Mucosa of rectum (tissue), 2 donors: ENCODE measurements at regions not wholly inside any gene's neighbourhood (a gene's known extent, or its start where the extent isn't known, plus 50 kb on each side); places are given as distances from the start of the nearest gene placed in this dataset.

ENCODE experiments used
- H3K27ac ChIP-seq, 2 donors: one replicate each; pipeline ENCODE4 v1.7.0; 2013; ENCODE audit warnings: inconsistent platforms in 2 of 2, low read depth in 2 of 2, low read length in 2 of 2
- H3K27me3 ChIP-seq, 2 donors: one replicate each; pipeline ENCODE4 v1.7.0; 2013; ENCODE audit warnings: low read length in 2 of 2; ENCODE audit not compliant: control insufficient read depth in 2 of 2, insufficient read depth in 2 of 2
- H3K36me3 ChIP-seq, 2 donors: one replicate each; pipeline ENCODE4 v1.7.0; 2013; ENCODE audit warnings: low read length in 2 of 2; ENCODE audit not compliant: control insufficient read depth in 2 of 2, insufficient read depth in 2 of 2
- H3K4me1 ChIP-seq, 2 donors: one replicate each; pipeline ENCODE4 v1.7.0; 2013; ENCODE audit warnings: low read length in 2 of 2, mild to moderate bottlenecking in 1 of 2; ENCODE audit not compliant: control insufficient read depth in 2 of 2, insufficient read depth in 2 of 2
- H3K4me3 ChIP-seq, 2 donors: one replicate each; pipeline ENCODE4 v1.7.0; 2013; ENCODE audit warnings: low read length in 2 of 2
- H3K9ac ChIP-seq, 2 donors: one replicate each; pipeline ENCODE4 v1.7.0; 2013; ENCODE audit warnings: low read length in 2 of 2, low read depth in 1 of 2, mild to moderate bottlenecking in 1 of 2
- H3K9me3 ChIP-seq, 2 donors: one replicate each; pipeline ENCODE4 v1.7.0; 2013; ENCODE audit warnings: low read length in 2 of 2; ENCODE audit not compliant: control insufficient read depth in 2 of 2
- donor health status: healthy.
- donor health status: Normal muscosa, but diverticular disease.

DNA sequence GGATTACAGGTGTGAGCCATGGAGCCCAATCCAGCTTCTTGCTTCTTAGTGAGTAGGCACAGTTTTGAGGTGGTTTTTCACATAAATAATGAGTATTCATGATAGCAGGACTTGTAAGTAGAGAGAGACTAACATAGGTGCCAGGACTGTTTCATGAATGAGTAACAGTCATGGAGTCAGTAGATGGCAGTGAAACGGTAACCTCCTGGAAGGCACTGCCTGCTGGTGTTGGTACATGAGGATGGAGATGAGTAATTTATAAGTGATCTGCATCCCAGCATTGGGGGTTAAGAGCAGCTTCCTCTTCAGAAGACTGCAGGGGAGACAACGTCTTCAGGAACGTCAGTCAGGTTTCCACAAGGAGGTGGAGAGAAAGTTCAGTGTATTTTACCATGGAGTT lies 143.8 kb downstream of the HAUS1 start:
- Histone ChIP-seq H3K27ac (no peak overlapping the region), H3K27me3 (no peaks in the 10 kb centered on the region), H3K36me3 (peaks cover 0 to 2% of the 10 kb centered on the region in 2 donors), H3K4me1 (peaks cover 16% of the 10 kb centered on the region in 2 donors), H3K4me3 (no peak overlapping the region), H3K9me3 (no peaks in the 10 kb centered on the region), H3K9ac (no peak overlapping the region)

DNA sequence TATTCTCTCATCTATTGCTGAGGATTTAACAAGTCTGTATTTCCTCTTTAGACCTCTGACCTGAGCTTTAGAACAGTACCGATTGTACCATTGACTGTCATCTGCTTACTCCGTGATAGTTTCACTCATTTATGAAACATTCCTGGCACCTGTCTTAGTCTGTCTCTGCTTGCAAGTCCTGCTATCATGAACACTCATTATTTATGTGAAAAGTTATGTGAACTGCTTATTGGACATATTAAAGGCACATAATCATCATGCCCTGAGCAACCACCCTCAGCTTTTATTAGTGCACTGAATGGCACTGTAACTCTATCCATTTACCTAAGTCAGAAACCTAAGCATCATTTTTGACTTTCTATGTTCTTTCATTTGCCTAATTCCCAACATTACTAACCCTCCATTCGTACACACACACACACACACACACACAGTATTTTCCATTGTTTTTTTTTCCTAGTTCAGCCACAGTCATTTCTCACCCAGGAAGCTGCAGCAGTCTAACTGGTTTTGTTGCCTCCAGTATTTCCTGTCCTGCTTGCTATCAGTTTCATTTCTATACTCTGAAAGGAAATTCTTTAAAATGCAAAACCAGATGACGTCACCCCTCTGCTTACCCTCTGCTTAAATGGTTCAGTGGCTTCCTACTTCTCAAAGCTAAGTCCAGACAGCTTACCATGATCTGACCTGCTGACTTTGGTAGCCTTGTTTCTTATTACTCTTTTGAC lies 146.1 kb downstream of the HAUS1 start:
- Histone ChIP-seq H3K9ac (peak overlapping the region; percentile 41 to 70), H3K27me3 (no peaks in the 10 kb centered on the region), H3K36me3 (peaks cover 0 to 2% of the 10 kb centered on the region in 2 donors), H3K4me1 (peaks cover 16% of the 10 kb centered on the region in 2 donors), H3K9me3 (no peaks in the 10 kb centered on the region), H3K4me3 (peak overlapping the region; percentile 32 to 67), H3K27ac (peak overlapping the region; percentile 86 to 91)

DNA sequence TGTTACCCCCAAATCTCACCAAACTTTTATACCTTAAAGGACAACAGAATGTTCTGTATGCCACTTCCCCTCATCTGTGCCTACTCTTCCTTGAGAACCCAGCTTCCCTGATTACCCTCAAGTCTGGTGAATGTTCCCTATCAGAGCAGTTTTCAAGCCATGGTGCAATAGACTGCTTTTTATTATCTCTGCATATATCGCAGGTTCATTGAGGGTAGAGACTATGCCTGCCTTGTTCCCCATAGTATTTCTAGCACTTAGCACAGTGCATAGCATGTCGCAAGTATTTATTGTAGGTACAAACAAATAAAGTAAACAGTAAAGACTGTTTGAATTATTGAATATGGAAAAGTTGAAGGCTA lies 146.6 kb downstream of the HAUS1 start:
- H3K27ac ChIP-seq = peak overlapping the region; percentile 86 to 91
- peaks cover 16% of the 10 kb centered on the region in 2 donors for H3K4me1 ChIP-seq
- H3K9ac ChIP-seq = peak overlapping the region; percentile 41 to 70
- H3K4me3 ChIP-seq = peak overlapping the region; percentile 32 to 67
- H3K36me3 ChIP-seq = peaks cover 0 to 2% of the 10 kb centered on the region in 2 donors
- no peaks in the 10 kb centered on the region for H3K9me3 ChIP-seq
- no peaks in the 10 kb centered on the region for H3K27me3 ChIP-seq

DNA sequence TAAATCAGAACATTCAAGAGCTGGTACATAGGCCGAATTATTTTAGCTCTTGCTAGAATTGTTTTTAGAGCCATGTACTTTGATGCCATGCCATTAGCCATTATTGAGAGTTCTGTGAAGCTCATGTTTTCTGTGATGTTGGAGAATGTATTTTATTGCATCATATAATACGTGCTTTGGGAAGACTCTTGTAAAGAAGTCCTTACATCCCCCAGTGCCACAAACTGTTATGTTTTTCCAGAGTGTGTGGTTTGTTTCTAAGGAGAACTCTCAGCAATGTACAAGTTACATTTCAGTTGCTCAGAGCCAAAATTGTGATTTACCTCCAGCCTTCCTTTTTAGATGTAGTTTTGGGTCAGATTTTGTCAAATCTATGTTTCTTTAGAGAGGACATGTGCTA lies 148.6 kb downstream of the HAUS1 start:
- H3K9me3 ChIP-seq = no peaks in the 10 kb centered on the region
- peaks cover 16% of the 10 kb centered on the region in 2 donors for H3K4me1 ChIP-seq
- peaks cover 0 to 2% of the 10 kb centered on the region in 2 donors for H3K36me3 ChIP-seq
- no peak overlapping the region for H3K9ac ChIP-seq
- no peak overlapping the region for H3K27ac ChIP-seq
- H3K4me3 ChIP-seq = no peak overlapping the region
- H3K27me3 ChIP-seq = no peaks in the 10 kb centered on the region

DNA sequence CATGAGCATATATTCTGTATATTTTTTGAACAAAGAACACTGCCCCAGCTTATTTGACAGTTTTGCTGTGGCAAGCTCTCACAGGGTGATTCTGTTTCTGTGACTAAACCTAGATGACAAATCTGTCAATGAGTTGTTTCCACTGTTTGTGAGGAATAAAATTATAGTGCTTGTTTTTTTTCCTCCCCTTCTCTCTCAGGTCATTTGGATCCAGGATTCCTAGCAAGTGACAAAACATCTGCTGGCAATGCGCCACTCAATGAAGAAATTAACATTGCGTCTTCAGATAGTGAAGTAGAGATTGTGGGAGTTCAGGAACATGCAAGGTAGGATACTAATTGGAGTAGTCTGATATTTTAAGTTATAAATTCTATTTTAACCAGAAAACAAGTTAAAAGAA lies 149.3 kb downstream of the HAUS1 start:
- H3K27ac ChIP-seq = no peak overlapping the region
- H3K4me1 ChIP-seq = peaks cover 16% of the 10 kb centered on the region in 2 donors
- H3K9me3 ChIP-seq = no peaks in the 10 kb centered on the region
- no peak overlapping the region for H3K4me3 ChIP-seq
- no peaks in the 10 kb centered on the region for H3K27me3 ChIP-seq
- no peaks in the 10 kb centered on the region for H3K36me3 ChIP-seq
- H3K9ac ChIP-seq = no peak overlapping the region

DNA sequence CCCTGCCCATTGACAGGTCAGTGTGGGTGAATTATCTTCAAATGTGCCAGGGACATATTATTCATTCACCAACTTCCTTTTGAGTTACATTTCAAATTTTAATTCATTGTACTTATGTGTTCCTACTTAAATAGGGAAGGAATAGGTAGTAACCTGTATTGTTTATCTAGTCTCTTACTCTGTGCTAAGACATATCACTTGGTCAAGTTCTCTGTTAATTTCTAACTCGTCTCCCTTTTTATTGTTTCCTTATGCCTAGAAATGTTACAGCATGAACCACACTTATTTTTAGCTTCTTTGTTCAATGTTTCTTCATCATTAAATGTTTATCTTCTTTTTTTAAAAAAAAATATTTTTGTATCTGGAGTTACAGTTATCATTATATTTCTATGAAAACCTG lies 151.9 kb downstream of the HAUS1 start:
- no peak overlapping the region for H3K27ac ChIP-seq
- H3K27me3 ChIP-seq = no peaks in the 10 kb centered on the region
- no peaks in the 10 kb centered on the region for H3K9me3 ChIP-seq
- H3K9ac ChIP-seq = no peak overlapping the region
- peaks cover under 1 to 4% of the 10 kb centered on the region in 2 donors for H3K4me1 ChIP-seq
- no peaks in the 10 kb centered on the region for H3K36me3 ChIP-seq
- H3K4me3 ChIP-seq = no peak overlapping the region

DNA sequence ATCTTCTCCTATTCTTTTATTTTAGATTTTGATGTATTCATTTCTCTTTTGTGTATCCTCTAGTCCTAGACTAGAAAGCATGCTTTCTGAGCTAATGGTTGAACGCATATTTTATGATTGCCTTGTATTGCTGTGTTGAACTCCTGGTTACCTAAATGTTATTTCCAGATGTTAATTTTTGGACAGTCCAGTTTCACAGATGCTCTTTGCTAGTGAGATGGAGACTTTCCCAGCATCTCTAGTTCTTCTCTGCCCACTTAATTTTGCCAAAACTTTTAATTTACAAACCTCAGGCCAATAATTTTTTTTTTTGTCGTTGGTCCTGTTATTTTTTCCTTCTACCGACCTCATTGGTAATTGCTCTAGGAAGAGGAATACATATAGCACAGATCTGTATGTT lies 153.2 kb downstream of the HAUS1 start:
- H3K27me3 ChIP-seq = no peaks in the 10 kb centered on the region
- H3K36me3 ChIP-seq = no peaks in the 10 kb centered on the region
- no peak overlapping the region for H3K27ac ChIP-seq
- H3K4me1 ChIP-seq = no peaks in the 10 kb centered on the region
- H3K9me3 ChIP-seq = no peaks in the 10 kb centered on the region
- no peak overlapping the region for H3K4me3 ChIP-seq
- no peak overlapping the region for H3K9ac ChIP-seq

DNA sequence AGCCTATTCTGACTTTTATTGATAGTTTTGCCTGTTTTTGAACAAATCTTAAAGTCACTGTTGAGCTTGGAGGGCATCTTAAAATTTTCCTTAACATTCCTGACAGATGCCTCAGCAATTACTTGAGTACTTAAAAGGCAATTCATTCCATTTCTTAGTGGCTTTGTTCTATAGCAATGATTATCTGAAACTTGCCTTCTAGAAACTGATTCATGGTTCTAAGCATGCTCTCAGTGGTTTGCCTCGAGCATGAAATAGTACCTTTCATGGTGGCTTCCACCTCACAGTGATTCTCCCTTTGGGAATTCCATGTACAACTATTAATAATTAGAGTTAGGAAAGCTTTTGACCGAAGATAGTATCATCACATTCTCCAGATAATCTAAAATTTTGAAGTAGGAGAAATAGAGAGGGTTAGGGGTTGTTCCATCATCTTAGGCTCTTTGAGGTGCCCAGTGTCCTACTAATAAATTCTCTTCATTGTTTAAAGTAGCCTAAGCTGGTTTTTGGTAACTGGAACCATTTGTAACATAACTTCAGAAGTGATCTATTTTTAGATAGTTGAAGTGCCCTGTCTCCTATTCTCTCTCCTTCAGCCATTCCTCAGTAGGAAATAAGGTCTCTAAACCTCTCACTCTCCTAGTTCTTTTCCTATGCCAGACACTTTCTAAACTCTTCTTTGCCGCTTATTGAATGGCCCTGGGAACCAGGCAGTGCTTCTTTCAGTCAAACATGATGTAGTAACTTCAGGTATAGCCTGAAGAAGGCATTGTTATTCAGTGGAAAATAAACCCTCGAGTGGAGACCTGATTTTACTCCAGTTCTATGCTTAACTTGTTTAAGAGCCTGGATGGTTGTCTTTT lies 156.1 kb downstream of the HAUS1 start:
- no peak overlapping the region for H3K27ac ChIP-seq
- H3K9ac ChIP-seq = no peak overlapping the region
- no peaks in the 10 kb centered on the region for H3K4me1 ChIP-seq
- peaks cover 9 to 17% of the 10 kb centered on the region in 2 donors for H3K36me3 ChIP-seq
- H3K9me3 ChIP-seq = no peaks in the 10 kb centered on the region
- no peak overlapping the region for H3K4me3 ChIP-seq
- H3K27me3 ChIP-seq = no peaks in the 10 kb centered on the region

DNA sequence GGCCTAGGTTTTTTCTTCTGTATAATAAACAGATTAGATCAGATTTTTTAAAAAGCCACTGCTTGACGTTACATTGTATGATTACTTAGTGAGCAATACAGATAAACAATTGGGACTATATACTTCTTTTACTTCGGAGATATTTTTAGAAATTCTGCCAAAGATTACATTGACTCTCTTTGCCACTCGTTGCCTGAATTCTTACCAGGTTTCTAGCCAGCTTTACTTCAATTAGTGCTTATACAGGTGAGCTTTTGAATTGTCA lies 156.6 kb downstream of the HAUS1 start:
- no peaks in the 10 kb centered on the region for H3K4me1 ChIP-seq
- no peak overlapping the region for H3K9ac ChIP-seq
- H3K27ac ChIP-seq = no peak overlapping the region
- H3K4me3 ChIP-seq = no peak overlapping the region
- H3K9me3 ChIP-seq = no peaks in the 10 kb centered on the region
- peaks cover 9 to 18% of the 10 kb centered on the region in 2 donors for H3K36me3 ChIP-seq
- no peaks in the 10 kb centered on the region for H3K27me3 ChIP-seq

DNA sequence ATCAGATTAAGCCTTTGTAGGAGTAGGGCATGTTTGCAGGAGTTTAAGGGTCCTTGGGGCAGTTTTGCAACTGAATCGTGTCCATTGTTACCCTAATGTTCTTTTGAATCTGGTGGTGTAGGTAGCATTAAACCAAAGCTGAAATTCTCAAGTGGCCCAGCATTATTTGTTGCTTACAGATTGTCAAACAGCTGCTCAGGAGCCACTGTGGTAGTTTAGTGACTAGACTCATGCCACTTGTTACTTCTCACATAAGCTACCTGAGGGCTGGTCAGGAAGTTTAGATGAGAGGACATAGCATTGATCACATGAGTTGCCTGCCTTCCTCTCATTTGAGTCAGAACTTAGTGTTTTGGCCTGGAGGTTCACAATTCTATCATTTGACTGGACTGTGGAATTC lies 157.6 kb downstream of the HAUS1 start:
- no peaks in the 10 kb centered on the region for H3K9me3 ChIP-seq
- H3K27ac ChIP-seq = no peak overlapping the region
- no peaks in the 10 kb centered on the region for H3K27me3 ChIP-seq
- no peak overlapping the region for H3K9ac ChIP-seq
- H3K4me1 ChIP-seq = no peaks in the 10 kb centered on the region
- H3K36me3 ChIP-seq = peaks cover 9 to 18% of the 10 kb centered on the region in 2 donors
- H3K4me3 ChIP-seq = no peak overlapping the region
